ENCODE measurements at regions not wholly inside any gene's neighbourhood (a gene's known extent, or its start where the extent isn't known, plus 50 kb on each side); places are given as distances from the start of the nearest gene placed in this dataset.

DNA sequence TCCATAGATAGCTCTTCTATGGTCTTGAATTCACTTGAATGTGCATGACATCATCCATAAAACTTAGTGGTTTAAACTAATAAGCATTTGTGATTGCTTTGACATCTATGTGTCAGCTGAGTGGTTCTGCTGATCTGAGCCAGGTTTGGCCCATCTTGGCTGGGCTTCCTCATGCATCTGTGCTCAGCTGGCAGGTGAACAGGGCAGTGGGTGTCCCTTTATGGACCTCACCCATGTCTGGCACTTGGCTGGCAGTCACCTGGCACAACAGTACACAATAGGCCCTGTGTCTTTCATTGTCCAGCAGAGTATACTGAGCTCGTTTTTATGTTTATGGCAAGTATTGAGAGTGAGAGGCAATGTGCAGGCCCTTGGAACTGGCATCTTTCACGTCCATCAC is 73.7 kb upstream of the CNTN6 start:
- no peak overlapping the region for H2BK120ac ChIP-seq (replicated peaks; ENCODE audit: low read depth, low read length)
- no peak overlapping the region for H3K14ac ChIP-seq (ENCODE audit: insufficient read length)
- POLR2A ChIA-PET (ENCODE audit: partially characterized antibody) = no interaction called here
- no peak for FAIRE-seq
- H4K8ac ChIP-seq (ENCODE audit: extremely low read depth, insufficient read depth, low read length) = no peak overlapping the region
- H3K36me3 ChIP-seq (ENCODE audit: control insufficient read depth in 2 of 4, insufficient read depth in 4 of 4, low read length in 3 of 4) = no peaks in the 10 kb centered on the region
- CTCF ChIA-PET (ENCODE audit: partially characterized antibody) = no interaction called here
- H3K4me2 ChIP-seq (ENCODE audit: insufficient read depth in 1 of 2, low read depth in 2 of 2, low read length in 2 of 2) = no peak overlapping the region
- no peak overlapping the region for H2BK5ac ChIP-seq (ENCODE audit: low read depth, low read length)
- H3K79me1 ChIP-seq (ENCODE audit: low read depth, low read length) = no peaks in the 10 kb centered on the region
- no peak overlapping the region for H3K27ac ChIP-seq (ENCODE audit: low read depth, low read length)
- H2BK20ac ChIP-seq (ENCODE audit: low read length) = no peak overlapping the region
- H3K4ac ChIP-seq (replicated peaks; ENCODE audit: insufficient read length, low read depth, low read length) = no peak overlapping the region
- H3K4me1 ChIP-seq (replicated peaks in 1 of 4; ENCODE audit: control insufficient read depth in 3 of 4, insufficient read depth in 4 of 4, low read length in 3 of 4) = no peaks in the 10 kb centered on the region
- no peaks in the 10 kb centered on the region for H3K79me2 ChIP-seq (ENCODE audit: control insufficient read depth in 1 of 2, insufficient read depth in 2 of 2, low read length in 2 of 2)
- H2BK12ac ChIP-seq (ENCODE audit: low read depth, low read length) = no peak overlapping the region
- no peaks in the 10 kb centered on the region for H4K20me1 ChIP-seq (replicated peaks in 1 of 2; ENCODE audit: control insufficient read depth in 1 of 2, insufficient read depth in 2 of 2, low read length in 2 of 2)
- no peak overlapping the region for H2AFZ ChIP-seq (ENCODE audit: low read length)
- H3K9ac ChIP-seq (replicated peaks in 1 of 4; ENCODE audit: extremely low read depth in 1 of 4, low read depth in 3 of 4, low read length in 3 of 4) = no peak overlapping the region
- DNase-seq (ENCODE audit: low read depth in 1 of 2, low spot score in 2 of 2) = no peak
- no peaks in the 10 kb centered on the region for H3K23me2 ChIP-seq (ENCODE audit: low read depth, low read length)
- no peak overlapping the region for H2BK15ac ChIP-seq (ENCODE audit: low read length)
- H3K27me3 ChIP-seq (replicated peaks in 1 of 4; ENCODE audit: control insufficient read depth in 3 of 4, extremely low read depth in 1 of 4, insufficient read depth in 3 of 4, low read length in 3 of 4) = no peaks in the 10 kb centered on the region
- no peak overlapping the region for H3K23ac ChIP-seq (ENCODE audit: insufficient read length)
- no peak overlapping the region for H2AK5ac ChIP-seq (ENCODE audit: low read depth, low read length)
- no peak overlapping the region for H3K4me3 ChIP-seq (ENCODE audit: extremely low read depth in 1 of 4, insufficient read depth in 2 of 4, low read depth in 3 of 4, low read length in 4 of 4)
- H3K56ac ChIP-seq (replicated peaks; ENCODE audit: insufficient read length, low read depth, low read length) = no peak overlapping the region
- H4K91ac ChIP-seq (replicated peaks; ENCODE audit: insufficient read length, low read length) = no peak overlapping the region
- no peak overlapping the region for H4K5ac ChIP-seq (ENCODE audit: insufficient read length, low read depth, low read length)
- H3K9me3 ChIP-seq (ENCODE audit: insufficient read depth in 2 of 2, low read depth in 1 of 2, low read length in 1 of 2) = no peaks in the 10 kb centered on the region
- H3K18ac ChIP-seq (ENCODE audit: extremely low read depth, low read length) = no peak overlapping the region
- 78% methylated on average over 2 of the region's 2 CpGs; no CpG with 5 or more reads in 1 of the 2 experiments for WGBS, 2 experiments (ENCODE audit: extremely low coverage in 1 of 2, insufficient coverage in 1 of 2, insufficient read length in 1 of 2, insufficient replicate concordance in 2 of 2, low coverage in 1 of 2, low lambda C conversion rate in 2 of 2, missing lambda C conversion rate in 1 of 2)
- TF ChIP-seq RFX5 (IDR thresholded peaks at IDR 0.05; ENCODE audit: borderline replicate concordance, low read depth, low read length) (no peak), HDAC6 (IDR thresholded peaks at IDR 0.05; ENCODE audit: low read depth, low read length) (no peak), FOSL1 (IDR thresholded peaks at IDR 0.05; ENCODE audit: insufficient read depth, low read depth, low read length) (no peak), SRF (IDR thresholded peaks at IDR 0.05; ENCODE audit: low read depth, low read length) (no peak), SIN3A (conservative IDR thresholded peaks at IDR 0.05 in 1 of 2, IDR thresholded peaks at IDR 0.05 in 1 of 2; ENCODE audit: low read depth in 1 of 2, low read length in 2 of 2) (no peak), SP4 (IDR thresholded peaks at IDR 0.05; ENCODE audit: low read length) (no peak), CHD2 (IDR thresholded peaks at IDR 0.05; ENCODE audit: low read length) (no peak), POU5F1 (IDR thresholded peaks at IDR 0.05; ENCODE audit: low read depth, low read length) (no peak), CEBPB (IDR thresholded peaks at IDR 0.05; ENCODE audit: low read depth, low read length) (no peak), RNF2 (IDR thresholded peaks at IDR 0.05; ENCODE audit: borderline replicate concordance, low read depth, low read length, missing control alignments, poor library complexity, severe bottlenecking) (no peak)
- TF ChIP-seq, protein P1, sequence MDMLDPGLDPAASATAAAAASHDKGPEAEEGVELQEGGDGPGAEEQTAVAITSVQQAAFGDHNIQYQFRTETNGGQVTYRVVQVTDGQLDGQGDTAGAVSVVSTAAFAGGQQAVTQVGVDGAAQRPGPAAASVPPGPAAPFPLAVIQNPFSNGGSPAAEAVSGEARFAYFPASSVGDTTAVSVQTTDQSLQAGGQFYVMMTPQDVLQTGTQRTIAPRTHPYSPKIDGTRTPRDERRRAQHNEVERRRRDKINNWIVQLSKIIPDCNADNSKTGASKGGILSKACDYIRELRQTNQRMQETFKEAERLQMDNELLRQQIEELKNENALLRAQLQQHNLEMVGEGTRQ (IDR thresholded peaks at IDR 0.05; ENCODE audit: low read length) = no peak
- TF ChIP-seq, protein P2, sequence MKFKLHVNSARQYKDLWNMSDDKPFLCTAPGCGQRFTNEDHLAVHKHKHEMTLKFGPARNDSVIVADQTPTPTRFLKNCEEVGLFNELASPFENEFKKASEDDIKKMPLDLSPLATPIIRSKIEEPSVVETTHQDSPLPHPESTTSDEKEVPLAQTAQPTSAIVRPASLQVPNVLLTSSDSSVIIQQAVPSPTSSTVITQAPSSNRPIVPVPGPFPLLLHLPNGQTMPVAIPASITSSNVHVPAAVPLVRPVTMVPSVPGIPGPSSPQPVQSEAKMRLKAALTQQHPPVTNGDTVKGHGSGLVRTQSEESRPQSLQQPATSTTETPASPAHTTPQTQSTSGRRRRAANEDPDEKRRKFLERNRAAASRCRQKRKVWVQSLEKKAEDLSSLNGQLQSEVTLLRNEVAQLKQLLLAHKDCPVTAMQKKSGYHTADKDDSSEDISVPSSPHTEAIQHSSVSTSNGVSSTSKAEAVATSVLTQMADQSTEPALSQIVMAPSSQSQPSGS (IDR thresholded peaks at IDR 0.05; ENCODE audit: low read length) = no peak

Measured in H1 (cell line).